ENCODE measurements at regions not wholly inside any gene's neighbourhood (a gene's known extent, or its start where the extent isn't known, plus 50 kb on each side); places are given as distances from the start of the nearest gene placed in this dataset.
"Not testable (repeated sequence)": the region's sequence is repeated elsewhere in the genome, so short reads cannot be mapped to it uniquely, and the experiment has no call there.

DNA sequence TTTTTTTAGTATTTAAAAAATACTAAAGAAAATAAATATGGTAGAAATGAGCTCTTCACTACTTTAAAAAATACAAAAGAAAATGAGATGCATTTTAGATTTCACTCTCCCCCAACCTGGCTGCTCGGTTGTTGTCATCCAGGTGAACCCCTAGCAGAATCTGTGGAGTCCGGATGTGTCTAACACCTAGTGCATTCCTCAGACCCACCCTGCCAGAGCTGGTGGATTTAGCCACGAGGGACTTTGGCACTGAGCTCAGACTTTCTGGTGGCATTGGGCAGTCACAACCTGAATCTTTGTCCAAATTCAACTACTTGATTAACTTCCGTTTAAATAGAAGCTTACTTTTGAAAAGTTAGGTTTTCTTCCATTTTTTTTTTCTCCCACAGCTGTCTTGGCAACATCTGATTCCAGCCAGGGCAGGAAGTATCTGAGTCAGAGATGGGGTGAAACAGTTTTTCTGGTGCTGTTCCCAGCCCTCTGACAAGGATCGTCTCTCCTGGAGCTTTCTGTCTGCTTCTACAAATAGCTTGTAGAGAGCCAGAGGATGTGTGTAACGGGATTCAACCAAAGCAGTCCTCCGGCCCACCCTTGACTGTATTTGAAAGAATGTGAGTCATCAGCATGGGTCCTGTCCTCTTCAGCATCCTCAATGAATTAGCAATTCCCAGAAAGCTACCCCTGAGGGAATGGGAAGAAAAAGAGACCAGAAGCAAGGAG lies 301.8 kb upstream of the MCTP2 start:
- DNase-seq (ENCODE audit: low read depth, low spot score), result no peak
- H3K27ac ChIP-seq, result no peak overlapping the region

GRCh38 chr15:93920204-93920603 lies 311.2 kb upstream of the MCTP2 start:
- TF ChIP-seq FOXP2 (optimal IDR thresholded peaks at IDR 0.05; ENCODE audit: control extremely low read depth, extremely low read length, insufficient read depth), result no peak
- TF ChIP-seq EZH2 (IDR thresholded peaks at IDR 0.05), result no peak
- no peak for TF ChIP-seq POLR2AphosphoS5 (IDR thresholded peaks at IDR 0.05; ENCODE audit: borderline replicate concordance, low read depth, low read length)
- H3K9ac ChIP-seq (ENCODE audit: insufficient read length), result no peak overlapping the region

More for the DNA sequence above, 301.8 kb upstream of the MCTP2 start:
- Histone ChIP-seq H3K9ac (ENCODE audit: insufficient read length) (no peak overlapping the region), H3K36me3 (ENCODE audit: insufficient read depth, low read length) (no peaks in the 10 kb centered on the region), H3K9me3 (ENCODE audit: low read depth, low read length) (no peaks in the 10 kb centered on the region), H3K4me3 (no peak overlapping the region)
- TF ChIP-seq POLR2AphosphoS5 (IDR thresholded peaks at IDR 0.05; ENCODE audit: borderline replicate concordance, low read depth, low read length), result no peak
- no peak for TF ChIP-seq FOXP2 (optimal IDR thresholded peaks at IDR 0.05; ENCODE audit: control extremely low read depth, extremely low read length, insufficient read depth)
- no peak for TF ChIP-seq EZH2 (IDR thresholded peaks at IDR 0.05)

GRCh38 chr15:93918801-93919200 lies 312.6 kb upstream of the MCTP2 start:
- not testable (repeated sequence) for H3K4me3 ChIP-seq; H3K27ac ChIP-seq; H3K9ac ChIP-seq (ENCODE audit: insufficient read length); H3K36me3 ChIP-seq (ENCODE audit: insufficient read depth, low read length); DNase-seq (ENCODE audit: low read depth, low spot score); H3K9me3 ChIP-seq (ENCODE audit: low read depth, low read length)

More at GRCh38 chr15:93920204-93920603, 311.2 kb upstream of the MCTP2 start:
- Histone ChIP-seq H3K9me3 (ENCODE audit: low read depth, low read length) (no peaks in the 10 kb centered on the region), H3K27ac (no peak overlapping the region), H3K36me3 (ENCODE audit: insufficient read depth, low read length) (no peaks in the 10 kb centered on the region), H3K4me3 (no peak overlapping the region)
- no peak for DNase-seq (ENCODE audit: low read depth, low spot score)

- Histone ChIP-seq H3K4me3 (no peak overlapping the region), H3K36me3 (ENCODE audit: insufficient read depth, low read length) (no peaks in the 10 kb centered on the region), H3K9ac (ENCODE audit: insufficient read length) (no peak overlapping the region), H3K9me3 (ENCODE audit: low read depth, low read length) (no peaks in the 10 kb centered on the region), H3K27ac (no peak overlapping the region)
- no peak for TF ChIP-seq FOXP2 (optimal IDR thresholded peaks at IDR 0.05; ENCODE audit: control extremely low read depth, extremely low read length, insufficient read depth)
- TF ChIP-seq EZH2 (IDR thresholded peaks at IDR 0.05), result no peak
- TF ChIP-seq POLR2AphosphoS5 (IDR thresholded peaks at IDR 0.05; ENCODE audit: borderline replicate concordance, low read depth, low read length), result no peak
- DNase-seq (ENCODE audit: low read depth, low spot score), result no peak
Measured at GRCh38 chr15:93917181-93917580, 314.2 kb upstream of the MCTP2 start.

GRCh38 chr15:93913871-93914270 lies 317.5 kb upstream of the MCTP2 start:
- TF ChIP-seq EZH2 (IDR thresholded peaks at IDR 0.05) (no peak), POLR2AphosphoS5 (IDR thresholded peaks at IDR 0.05; ENCODE audit: borderline replicate concordance, low read depth, low read length) (no peak), FOXP2 (optimal IDR thresholded peaks at IDR 0.05; ENCODE audit: control extremely low read depth, extremely low read length, insufficient read depth) (no peak)
- Histone ChIP-seq H3K27ac (no peak overlapping the region), H3K9ac (ENCODE audit: insufficient read length) (no peak overlapping the region), H3K9me3 (ENCODE audit: low read depth, low read length) (no peaks in the 10 kb centered on the region), H3K36me3 (ENCODE audit: insufficient read depth, low read length) (no peaks in the 10 kb centered on the region), H3K4me3 (no peak overlapping the region)
- DNase-seq (ENCODE audit: low read depth, low spot score), result no peak

GRCh38 chr15:93913310-93913709 lies 318.1 kb upstream of the MCTP2 start:
- no peaks in the 10 kb centered on the region for H3K36me3 ChIP-seq (ENCODE audit: insufficient read depth, low read length)
- no peak overlapping the region for H3K4me3 ChIP-seq
- no peak overlapping the region for H3K27ac ChIP-seq
- TF ChIP-seq EZH2 (IDR thresholded peaks at IDR 0.05), result no peak
- TF ChIP-seq POLR2AphosphoS5 (IDR thresholded peaks at IDR 0.05; ENCODE audit: borderline replicate concordance, low read depth, low read length), result no peak
- TF ChIP-seq FOXP2 (optimal IDR thresholded peaks at IDR 0.05; ENCODE audit: control extremely low read depth, extremely low read length, insufficient read depth), result no peak
- DNase-seq (ENCODE audit: low read depth, low spot score), result no peak
- H3K9me3 ChIP-seq (ENCODE audit: low read depth, low read length), result no peaks in the 10 kb centered on the region
- H3K9ac ChIP-seq (ENCODE audit: insufficient read length), result no peak overlapping the region

DNA sequence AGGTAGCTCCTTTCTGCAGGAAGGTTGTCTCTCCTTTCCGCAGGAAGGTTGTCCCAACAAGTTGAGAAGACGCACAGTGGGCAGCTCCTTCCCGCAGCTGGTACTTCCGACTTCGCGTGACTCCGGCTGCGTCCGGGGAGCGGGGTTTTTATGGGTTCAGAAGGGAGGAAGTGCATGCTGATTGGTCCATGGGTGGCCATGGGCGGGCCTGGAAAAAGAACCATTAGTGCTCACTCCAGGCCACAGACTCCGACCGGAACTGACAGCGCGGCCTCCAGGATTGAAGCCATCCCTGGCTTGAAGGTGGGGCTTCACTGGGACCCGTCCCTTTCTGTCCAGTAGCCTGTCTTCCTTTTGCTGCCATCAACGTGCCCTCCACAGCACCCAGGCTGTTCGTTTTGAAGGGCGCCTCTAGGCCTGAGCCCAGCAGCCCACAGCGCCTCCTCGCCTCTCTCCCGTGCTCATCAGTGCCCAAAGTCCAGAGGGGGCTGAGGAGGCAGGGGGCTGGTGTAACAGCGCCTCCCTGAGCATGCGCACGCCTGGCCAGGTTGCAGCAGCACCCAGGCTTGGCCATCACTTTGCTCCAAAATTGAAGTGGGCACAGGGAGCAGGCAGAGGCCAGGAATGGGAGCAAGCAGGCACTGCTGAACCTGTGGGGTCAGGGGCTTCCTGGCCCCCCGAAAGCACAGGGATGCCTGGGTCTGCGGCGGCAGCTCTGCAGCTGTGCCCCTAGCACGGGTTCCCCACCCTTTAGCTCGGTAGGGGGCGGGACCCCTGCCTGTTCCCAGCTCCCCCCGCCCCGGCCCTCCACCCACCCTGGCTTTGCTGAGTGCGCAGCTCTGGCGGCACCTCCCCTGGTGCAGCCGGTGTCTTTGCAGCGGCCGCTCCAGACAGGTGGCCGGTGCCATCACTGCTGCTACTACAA lies 330.6 kb upstream of the MCTP2 start:
- Histone ChIP-seq H3K27ac (no peak overlapping the region), H3K36me3 (ENCODE audit: insufficient read depth, low read length) (no peaks in the 10 kb centered on the region), H3K9ac (ENCODE audit: insufficient read length) (no peak overlapping the region), H3K4me3 (no peak overlapping the region), H3K9me3 (ENCODE audit: low read depth, low read length) (no peaks in the 10 kb centered on the region)
- TF ChIP-seq FOXP2 (optimal IDR thresholded peaks at IDR 0.05; ENCODE audit: control extremely low read depth, extremely low read length, insufficient read depth) (no peak), EZH2 (IDR thresholded peaks at IDR 0.05) (no peak), POLR2AphosphoS5 (IDR thresholded peaks at IDR 0.05; ENCODE audit: borderline replicate concordance, low read depth, low read length) (no peak)
- no peak for DNase-seq (ENCODE audit: low read depth, low spot score)

DNA sequence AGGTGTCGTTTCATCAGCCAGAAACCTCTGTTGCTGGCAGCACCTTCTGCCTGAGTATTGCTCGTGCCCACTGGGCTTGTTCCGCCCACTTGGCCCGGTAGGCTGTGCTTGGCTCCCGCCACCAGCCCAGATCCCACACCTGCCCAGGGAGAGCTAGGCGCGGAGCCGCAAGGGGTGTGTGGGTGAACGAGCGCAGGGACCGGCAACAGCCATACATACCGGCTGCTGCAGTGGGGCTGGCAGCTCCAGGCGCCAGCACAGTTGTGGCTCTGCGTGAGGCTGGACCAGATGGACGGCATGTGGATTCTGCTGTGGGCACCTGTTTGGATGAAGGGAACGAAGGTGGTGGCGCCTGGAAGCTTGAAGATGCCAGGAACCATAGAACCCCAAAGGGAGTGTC lies 331.5 kb upstream of the MCTP2 start:
- no peaks in the 10 kb centered on the region for H3K36me3 ChIP-seq (ENCODE audit: insufficient read depth, low read length)
- TF ChIP-seq EZH2 (IDR thresholded peaks at IDR 0.05), result no peak
- TF ChIP-seq POLR2AphosphoS5 (IDR thresholded peaks at IDR 0.05; ENCODE audit: borderline replicate concordance, low read depth, low read length), result no peak
- TF ChIP-seq FOXP2 (optimal IDR thresholded peaks at IDR 0.05; ENCODE audit: control extremely low read depth, extremely low read length, insufficient read depth), result no peak

More for the DNA sequence above, 331.5 kb upstream of the MCTP2 start:
- Histone ChIP-seq H3K9me3 (ENCODE audit: low read depth, low read length) (no peaks in the 10 kb centered on the region), H3K27ac (no peak overlapping the region), H3K4me3 (no peak overlapping the region), H3K9ac (ENCODE audit: insufficient read length) (no peak overlapping the region)
- DNase-seq (ENCODE audit: low read depth, low spot score), result no peak

Data from SK-N-MC (cell line).